IPS-15b (cell line): ENCODE measurements at regions not wholly inside any gene's neighbourhood (a gene's known extent, or its start where the extent isn't known, plus 50 kb on each side); places are given as distances from the start of the nearest gene placed in this dataset.
"Not testable (repeated sequence)": the region's sequence is repeated elsewhere in the genome, so short reads cannot be mapped to it uniquely, and the experiment has no call there.

ENCODE experiments used
- H3K27me3 ChIP-seq: one replicate; pipeline ENCODE4 v1.6.1; 2013; ENCODE audit warnings: low read length; ENCODE audit not compliant: control insufficient read depth, insufficient read depth
- H3K36me3 ChIP-seq: one replicate; pipeline ENCODE4 v1.6.1; 2013; ENCODE audit warnings: low read length; ENCODE audit not compliant: control insufficient read depth, insufficient read depth
- H3K4me1 ChIP-seq: one replicate; pipeline ENCODE4 v1.6.1; 2013; ENCODE audit warnings: mild to moderate bottlenecking, low read length; ENCODE audit not compliant: control insufficient read depth, insufficient read depth
- H3K4me3 ChIP-seq: one replicate; pipeline ENCODE4 v1.5.1; 2013; ENCODE audit warnings: low read depth, low read length
- H3K9ac ChIP-seq: one replicate; pipeline ENCODE4 v1.6.1; 2013; ENCODE audit warnings: low read depth, mild to moderate bottlenecking, low read length
- H3K9me3 ChIP-seq: one replicate; pipeline ENCODE4 v1.6.1; 2013; ENCODE audit warnings: mild to moderate bottlenecking, low read length; ENCODE audit not compliant: control insufficient read depth, insufficient read depth

- not testable (repeated sequence) for H3K27me3 ChIP-seq, H3K4me1 ChIP-seq, H3K36me3 ChIP-seq, H3K4me3 ChIP-seq, H3K9ac ChIP-seq, H3K9me3 ChIP-seq
Observed at GRCh38 chr1:146411923-146412322, 183.1 kb upstream of the NOTCH2NLA start.

DNA sequence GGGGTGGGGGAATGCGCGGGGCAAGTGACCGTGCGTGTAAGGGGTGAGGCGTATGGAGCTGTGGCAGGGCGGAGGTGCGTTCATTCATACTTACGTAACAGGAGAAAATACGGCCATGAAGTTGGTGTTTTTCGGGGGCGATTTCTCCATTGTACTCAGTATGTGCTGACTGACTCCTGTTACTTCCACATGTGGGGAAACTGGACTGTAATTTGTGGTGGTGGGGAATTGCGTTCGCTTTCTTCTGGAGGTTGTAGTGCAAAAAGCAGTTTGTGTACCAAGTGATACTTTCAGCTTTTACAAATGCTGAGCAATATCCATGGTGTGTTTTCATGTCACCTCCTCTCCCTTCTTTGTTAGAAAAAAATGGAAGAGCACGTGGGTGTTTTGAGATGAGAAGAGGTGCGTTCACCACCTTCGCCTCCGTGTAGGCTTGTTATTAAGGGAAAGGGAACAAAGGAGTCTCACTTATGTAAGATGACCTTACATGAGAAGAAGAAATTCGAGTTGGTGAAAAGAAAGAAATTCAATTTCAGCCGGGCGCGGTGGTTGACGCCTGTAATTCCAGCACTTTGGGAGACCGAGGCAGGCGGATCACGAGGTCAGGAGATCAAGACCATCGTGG is 181.1 kb upstream of the NOTCH2NLA start:
- not testable (repeated sequence) for H3K4me1 ChIP-seq, H3K9ac ChIP-seq, H3K9me3 ChIP-seq, H3K27me3 ChIP-seq, H3K4me3 ChIP-seq, H3K36me3 ChIP-seq

- H3K9ac ChIP-seq, H3K4me1 ChIP-seq, H3K4me3 ChIP-seq, H3K9me3 ChIP-seq, H3K27me3 ChIP-seq, H3K36me3 ChIP-seq: not testable (repeated sequence)
Observed at GRCh38 chr1:146409116-146409801, 180.4 kb upstream of the NOTCH2NLA start.

GRCh38 chr1:146401281-146401825 is 172.5 kb upstream of the NOTCH2NLA start:
- not testable (repeated sequence) for H3K9ac ChIP-seq

GRCh38 chr1:146400173-146401121 is 171.6 kb upstream of the NOTCH2NLA start:
- not testable (repeated sequence) for H3K4me1 ChIP-seq, H3K9me3 ChIP-seq, H3K36me3 ChIP-seq, H3K4me3 ChIP-seq, H3K9ac ChIP-seq, H3K27me3 ChIP-seq

More at GRCh38 chr1:146401281-146401825, 172.5 kb upstream of the NOTCH2NLA start:
- H3K4me1 ChIP-seq, H3K36me3 ChIP-seq, H3K9me3 ChIP-seq, H3K27me3 ChIP-seq, H3K4me3 ChIP-seq: not testable (repeated sequence)

- not testable (repeated sequence) for H3K9me3 ChIP-seq, H3K27me3 ChIP-seq, H3K9ac ChIP-seq, H3K36me3 ChIP-seq, H3K4me1 ChIP-seq, H3K4me3 ChIP-seq
Observed at GRCh38 chr1:146399225-146399624, 170.4 kb upstream of the NOTCH2NLA start.

GRCh38 chr1:146396801-146397200 is 168.0 kb upstream of the NOTCH2NLA start:
- H3K4me3 ChIP-seq, H3K36me3 ChIP-seq, H3K27me3 ChIP-seq, H3K4me1 ChIP-seq, H3K9ac ChIP-seq, H3K9me3 ChIP-seq: not testable (repeated sequence)

DNA sequence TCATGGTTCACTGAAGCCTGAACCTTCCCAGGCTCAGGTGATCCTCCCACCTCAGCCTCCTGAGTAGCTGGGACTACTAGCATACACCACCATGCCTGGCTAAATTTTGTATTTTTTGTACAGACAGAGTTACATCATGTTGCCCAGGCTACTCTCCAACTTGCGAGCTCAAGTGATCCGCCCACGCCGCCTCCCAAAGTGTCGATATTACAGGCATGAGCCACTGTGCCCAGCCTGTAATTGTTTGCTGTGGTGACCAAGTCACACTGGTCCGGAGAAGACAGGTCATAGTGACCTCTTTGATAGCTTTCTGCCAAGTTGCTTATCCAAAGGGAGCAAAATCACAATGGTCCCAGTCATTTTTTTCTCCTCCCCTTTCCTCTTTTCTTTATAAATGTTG is 167.4 kb upstream of the NOTCH2NLA start:
- H3K4me3 ChIP-seq, H3K36me3 ChIP-seq, H3K9me3 ChIP-seq, H3K9ac ChIP-seq, H3K4me1 ChIP-seq, H3K27me3 ChIP-seq: not testable (repeated sequence)

DNA sequence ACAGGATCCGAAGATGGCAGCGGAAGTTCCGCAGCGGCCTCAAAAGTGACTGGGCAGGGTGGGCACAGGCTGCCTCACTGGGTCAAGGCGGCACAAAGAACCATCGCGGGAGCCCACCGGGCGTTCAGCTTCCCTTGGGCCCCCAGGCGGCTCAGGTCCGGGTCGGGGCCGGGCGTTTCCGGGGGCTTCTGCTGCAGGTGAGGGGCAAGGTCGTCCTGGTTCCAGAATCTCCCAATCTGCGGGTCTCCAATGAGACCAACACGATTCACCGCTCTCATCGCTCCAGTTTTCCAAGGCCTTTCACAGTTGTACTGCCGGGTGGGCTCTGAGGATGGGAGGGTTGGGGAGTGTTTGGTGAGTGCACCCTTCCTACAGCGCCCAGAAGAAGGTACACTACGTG is 165.0 kb upstream of the NOTCH2NLA start:
- H3K36me3 ChIP-seq, H3K9me3 ChIP-seq, H3K4me3 ChIP-seq, H3K9ac ChIP-seq, H3K27me3 ChIP-seq, H3K4me1 ChIP-seq: not testable (repeated sequence)

GRCh38 chr1:146393154-146393553 is 164.3 kb upstream of the NOTCH2NLA start:
- not testable (repeated sequence) for H3K9ac ChIP-seq, H3K4me3 ChIP-seq, H3K27me3 ChIP-seq, H3K4me1 ChIP-seq, H3K36me3 ChIP-seq, H3K9me3 ChIP-seq

- not testable (repeated sequence) for H3K36me3 ChIP-seq, H3K4me1 ChIP-seq, H3K4me3 ChIP-seq, H3K9ac ChIP-seq, H3K27me3 ChIP-seq, H3K9me3 ChIP-seq
Observed at GRCh38 chr1:146389178-146389577, 160.4 kb upstream of the NOTCH2NLA start.
